Skin of body (tissue), 1 donor: ENCODE measurements at regions not wholly inside any gene's neighbourhood (a gene's known extent, or its start where the extent isn't known, plus 50 kb on each side); places are given as distances from the start of the nearest gene placed in this dataset.

Experiments
- DNase-seq: peaks from one replicate; lab custom pipeline; 2025; lab: John Stamatoyannopoulos, UW

DNA sequence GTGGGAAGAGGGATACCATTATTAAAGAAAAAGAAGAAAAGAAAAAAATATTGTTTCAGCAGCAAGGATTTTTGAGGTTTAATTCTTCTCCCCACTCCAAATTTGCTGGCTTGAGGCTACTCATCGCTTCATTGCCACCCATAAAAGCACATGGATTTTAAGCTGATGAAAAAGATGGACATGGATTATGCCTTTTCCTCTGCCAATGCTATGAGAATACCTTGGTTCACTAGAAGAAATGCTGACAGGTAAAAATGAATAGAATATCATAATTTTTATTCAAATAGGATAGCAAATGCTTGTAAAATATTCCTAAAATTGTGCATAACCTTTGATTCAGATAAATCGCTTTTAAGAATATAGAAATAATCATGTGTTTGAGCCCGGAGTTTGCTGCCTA, 289.7 kb upstream of the DPYD start:
- DNase-seq, result no peak

DNA sequence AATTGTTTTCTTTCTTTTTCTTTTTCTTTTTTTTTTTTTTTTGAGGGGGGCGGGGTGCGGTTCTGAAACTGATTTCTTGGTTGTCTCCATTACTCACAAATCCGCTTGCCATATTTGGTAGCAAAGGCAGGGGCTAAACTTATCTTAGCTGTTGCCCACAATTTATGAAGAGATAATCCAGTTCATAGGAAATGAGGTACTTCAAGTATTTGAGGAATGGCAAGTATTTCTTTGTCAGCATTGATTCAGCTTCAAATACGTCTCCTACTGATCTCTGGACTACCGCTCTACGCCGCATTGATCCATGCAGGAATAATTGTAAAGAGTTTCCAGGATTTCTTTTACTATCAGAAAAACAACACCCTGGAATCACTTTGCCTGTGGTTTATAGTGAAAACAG, 289.2 kb upstream of the DPYD start:
- no peak for DNase-seq

DNA sequence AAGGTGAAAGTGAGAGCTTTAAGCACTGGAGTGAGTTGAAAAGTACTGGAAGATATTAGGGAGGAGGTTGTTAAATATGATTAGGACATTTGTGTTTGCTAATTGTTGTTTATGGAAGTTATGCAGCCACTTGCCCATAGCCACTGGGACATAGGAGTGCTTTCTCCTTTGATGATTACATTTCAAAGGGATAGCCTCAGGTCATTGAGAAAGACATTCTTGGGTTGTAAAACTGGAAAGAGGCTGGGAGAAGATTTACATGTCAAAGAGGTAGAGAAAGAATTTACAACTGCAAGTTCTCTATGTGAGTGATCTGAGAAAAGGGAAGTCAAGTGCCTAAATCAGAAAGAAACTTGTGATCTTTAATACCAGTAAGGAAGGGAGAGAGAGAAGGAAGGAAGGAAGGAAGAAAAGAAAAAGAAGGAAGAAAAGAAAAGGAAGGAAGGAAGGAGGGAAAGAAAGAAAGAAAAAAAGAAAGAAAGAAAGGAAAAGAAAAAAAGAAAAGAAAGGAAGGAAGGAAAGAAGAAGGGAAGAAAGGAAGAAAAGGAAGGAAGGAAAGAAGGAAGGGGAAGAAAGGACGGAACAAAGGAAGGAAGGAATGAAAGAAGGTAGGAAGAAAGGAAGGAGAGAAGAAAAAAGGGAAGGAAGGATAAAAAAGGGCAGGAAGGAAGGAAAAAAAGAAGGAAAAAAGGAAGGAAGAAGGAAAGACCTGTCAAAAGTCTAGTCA, 284.6 kb upstream of the DPYD start:
- no peak for DNase-seq

DNA sequence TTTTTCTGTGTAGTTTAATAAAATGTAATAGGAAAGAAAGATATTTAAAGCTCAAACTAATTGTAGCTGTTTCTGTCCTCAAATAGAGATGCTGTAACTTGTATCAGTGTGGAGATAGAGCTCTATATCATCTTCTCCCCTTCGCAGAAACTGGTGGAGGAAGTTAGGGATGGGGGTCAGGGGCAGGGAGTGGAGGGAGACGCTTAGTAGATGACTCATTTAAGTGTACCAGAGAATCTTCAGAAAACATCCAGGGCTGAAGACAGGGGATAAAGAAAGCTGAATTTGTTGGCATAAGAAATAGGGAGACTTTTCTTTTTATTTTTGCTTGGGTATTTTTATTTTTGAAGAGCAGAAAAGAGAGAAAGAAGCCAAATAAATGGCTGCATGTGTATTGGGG, 282.6 kb upstream of the DPYD start:
- no peak for DNase-seq

DNA sequence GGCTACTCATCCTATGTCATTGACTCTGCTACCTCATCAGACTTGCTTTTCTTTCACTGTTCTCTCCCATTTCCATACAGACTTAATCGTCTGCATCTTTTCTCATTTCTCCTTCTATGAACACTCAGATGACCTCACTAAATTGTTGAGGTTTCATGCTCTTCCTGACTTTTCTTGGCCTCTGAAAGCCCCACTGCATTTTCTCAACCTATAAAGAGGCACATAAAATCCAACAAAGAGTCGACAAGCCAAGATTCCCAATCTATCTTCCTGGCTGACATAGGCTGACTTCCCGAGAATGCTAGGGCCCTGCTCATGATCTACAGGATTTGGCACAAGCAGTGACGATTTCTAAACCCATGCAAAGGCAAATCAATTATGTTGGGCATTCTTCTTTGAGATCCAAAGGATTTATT, 280.8 kb upstream of the DPYD start:
- DNase-seq, result no peak

DNA sequence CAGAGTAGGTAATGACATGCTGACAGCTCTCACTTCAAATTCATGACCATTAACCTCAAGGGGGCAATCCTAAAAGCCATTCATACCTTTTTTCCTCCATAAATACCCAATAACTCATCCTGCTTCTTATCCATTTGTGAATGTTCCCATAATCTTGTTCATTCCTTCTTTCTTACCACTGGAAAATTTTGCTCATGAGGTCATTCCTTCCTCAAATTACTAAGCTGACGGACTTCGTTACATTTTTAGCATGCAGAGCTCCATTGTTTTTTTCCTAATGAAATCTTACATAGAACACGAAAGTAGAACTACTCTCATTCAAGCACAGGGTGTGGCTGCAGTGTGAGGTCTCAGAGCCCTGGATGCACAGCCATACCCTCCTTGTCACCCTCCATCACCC, 276.5 kb upstream of the DPYD start:
- DNase-seq, result no peak

DNA sequence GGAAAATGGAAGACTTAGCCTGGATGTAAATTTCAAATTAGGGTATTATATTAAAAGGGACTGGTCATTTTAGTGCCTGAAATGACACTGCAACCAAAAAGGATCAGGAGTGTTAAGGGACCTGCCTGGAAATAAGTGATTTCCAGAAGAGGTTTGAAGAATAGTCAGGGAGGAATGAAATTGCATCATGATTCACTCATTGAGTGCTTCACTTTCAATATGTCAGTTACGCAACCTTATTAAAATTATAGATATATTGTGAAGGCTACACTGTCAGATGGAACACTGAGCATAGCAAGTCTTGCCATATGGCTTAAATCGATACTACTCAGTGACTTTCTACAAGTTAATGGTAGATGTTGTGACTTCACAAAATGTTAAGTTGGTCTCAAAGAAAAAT, 275.2 kb upstream of the DPYD start:
- no peak for DNase-seq

DNA sequence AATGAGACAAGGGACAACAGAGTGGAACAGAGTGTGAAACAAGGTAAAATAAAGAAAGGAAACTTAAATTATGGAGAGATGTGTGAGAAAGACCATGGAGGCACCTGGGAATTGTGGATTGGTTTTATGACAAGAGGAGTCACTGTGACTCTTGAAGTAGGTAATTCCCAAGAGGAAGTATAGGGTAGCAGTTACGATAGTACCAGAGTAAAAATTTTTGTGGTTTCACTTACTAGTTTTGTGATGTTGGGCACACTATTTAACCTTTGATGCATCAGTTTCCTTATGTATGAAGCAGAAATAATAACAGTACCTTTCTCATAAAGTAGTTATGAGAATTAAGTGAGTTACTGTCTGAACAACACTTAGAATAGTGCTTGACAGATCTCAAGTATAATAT, 267.9 kb upstream of the DPYD start:
- DNase-seq, result no peak

DNA sequence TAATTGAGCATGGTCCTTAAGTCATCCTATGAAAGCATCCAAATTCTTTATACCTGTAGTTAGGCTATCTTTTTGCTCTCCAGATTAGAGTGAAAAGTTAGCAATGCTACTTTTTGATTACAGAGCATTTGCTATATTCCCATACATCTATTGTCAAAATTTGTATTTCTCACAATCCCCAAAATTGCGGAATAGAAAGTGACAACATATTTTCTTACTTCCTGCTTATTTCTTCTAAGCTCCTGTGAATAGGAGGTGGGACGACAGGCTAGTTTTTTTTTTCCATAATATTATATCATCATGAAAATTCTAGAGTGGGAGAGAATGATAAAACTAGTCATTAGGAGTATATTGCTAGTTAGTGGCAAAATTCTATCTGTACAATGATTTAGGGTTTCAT, 264.0 kb upstream of the DPYD start:
- no peak for DNase-seq

DNA sequence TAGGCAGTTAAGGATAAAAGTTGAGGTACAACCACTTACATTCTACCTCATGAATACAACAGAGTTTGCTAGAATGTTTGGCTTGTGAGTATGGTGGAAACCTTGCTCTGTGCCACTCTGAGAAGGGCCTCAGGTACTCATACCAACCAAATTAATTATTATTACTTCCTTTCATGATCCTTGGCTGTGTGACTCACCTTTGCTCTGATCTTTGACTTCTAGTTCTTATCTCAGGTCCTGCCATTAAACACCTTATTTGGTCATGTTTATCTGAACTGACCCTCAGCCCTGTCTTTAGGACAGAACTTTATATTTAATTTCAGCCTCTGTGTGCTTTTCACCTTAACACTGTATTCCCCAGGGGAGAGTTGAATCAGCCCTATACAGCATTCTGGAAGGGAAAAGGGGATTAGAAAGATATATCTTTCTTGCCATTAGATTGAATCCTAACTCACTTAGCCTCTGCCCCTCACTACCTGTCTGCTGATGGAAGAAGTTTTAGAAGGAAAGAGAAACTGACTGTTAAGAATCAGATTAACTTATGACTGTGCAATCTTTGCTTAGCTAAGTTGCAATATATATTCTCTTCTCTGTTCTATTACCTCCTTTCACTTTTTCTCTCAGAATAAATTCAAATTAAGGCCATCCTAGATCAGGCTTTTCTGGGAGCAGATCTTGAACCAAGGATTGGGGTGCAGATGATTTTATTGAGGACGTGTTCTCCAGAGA, 260.4 kb upstream of the DPYD start:
- no peak for DNase-seq

DNA sequence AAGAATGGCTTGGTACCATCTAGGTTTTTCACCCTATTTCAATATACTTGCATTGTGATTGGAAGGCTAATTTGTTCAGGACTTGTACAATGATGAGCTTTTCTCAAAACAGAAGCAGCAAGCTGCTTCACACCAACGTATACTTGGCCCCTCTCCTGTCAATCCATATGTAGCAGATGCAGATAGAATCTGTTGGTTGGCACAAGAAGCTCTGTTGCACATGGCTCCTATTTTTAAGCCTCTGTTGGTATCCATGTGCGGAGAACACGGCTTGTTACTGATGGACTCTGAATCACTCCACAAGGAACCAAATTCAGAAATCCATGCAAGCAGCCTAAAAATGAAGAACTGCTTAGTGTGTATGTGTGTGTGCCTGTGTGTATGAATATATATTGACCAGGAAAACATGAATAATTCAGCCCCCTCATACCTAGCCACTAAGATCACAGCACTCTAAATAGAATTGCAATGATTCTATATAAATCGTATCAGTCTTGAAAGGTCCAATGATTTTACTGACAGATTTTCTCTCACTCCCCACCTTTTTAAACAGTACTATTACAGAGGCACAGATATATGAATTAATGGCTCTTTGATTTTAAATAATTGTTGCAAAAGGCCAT, 258.4 kb upstream of the DPYD start:
- no peak for DNase-seq

DNA sequence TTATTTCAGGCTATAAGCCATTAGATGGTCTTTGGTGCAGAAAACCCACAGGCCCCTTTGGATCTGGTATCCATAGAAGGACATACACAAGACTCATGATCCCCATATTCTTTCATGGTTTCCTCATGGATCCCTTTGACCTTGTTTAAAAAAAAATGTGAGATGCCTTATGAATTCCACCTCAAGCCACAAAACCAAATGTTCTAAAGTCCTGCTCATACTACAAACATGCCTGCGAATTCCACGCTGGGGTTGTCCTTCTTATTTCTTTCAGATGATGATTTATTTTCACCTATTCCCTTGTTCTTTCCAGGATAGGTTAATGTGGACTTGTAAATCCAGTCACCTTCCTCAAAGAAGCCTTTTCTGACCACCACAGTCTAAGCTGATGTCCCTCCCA, 256.9 kb upstream of the DPYD start:
- no peak for DNase-seq

DNA sequence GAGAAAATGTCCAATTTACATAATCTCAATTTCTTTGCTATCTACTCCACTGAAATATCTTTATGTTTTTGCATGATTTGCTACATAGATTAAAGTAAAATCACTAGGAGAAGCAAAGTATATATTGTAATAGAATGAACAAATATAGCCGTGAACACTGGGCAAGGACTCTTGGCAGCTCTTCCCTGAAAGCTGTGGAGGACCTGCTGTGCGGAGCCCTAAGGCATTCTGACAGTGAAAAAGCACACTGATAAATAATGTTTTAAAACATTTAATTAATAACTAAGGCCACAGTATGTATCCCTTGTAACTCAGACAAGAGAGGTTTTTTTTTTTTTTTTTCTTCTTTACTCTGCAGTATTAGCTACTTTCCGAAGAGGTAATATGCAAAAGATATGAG, 256.1 kb upstream of the DPYD start:
- DNase-seq, result no peak

DNA sequence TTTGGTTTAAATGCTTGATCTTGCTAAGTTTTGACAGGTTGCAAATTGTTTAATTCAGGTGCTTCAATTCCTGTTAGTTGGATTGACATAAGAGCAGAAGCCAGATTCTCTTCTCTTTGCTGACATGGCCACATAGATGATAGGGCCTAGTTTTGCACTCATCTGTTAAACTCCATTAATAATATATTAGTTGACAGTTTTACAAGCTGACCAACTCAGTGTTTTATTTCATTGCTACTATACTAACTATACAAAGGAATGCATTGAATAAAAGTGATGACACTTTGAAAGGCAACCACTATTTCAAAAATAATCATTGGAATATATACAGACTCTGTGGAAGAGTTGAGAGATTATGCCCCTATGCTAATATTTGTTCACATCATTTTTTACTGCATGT, 255.6 kb upstream of the DPYD start:
- DNase-seq, result no peak

DNA sequence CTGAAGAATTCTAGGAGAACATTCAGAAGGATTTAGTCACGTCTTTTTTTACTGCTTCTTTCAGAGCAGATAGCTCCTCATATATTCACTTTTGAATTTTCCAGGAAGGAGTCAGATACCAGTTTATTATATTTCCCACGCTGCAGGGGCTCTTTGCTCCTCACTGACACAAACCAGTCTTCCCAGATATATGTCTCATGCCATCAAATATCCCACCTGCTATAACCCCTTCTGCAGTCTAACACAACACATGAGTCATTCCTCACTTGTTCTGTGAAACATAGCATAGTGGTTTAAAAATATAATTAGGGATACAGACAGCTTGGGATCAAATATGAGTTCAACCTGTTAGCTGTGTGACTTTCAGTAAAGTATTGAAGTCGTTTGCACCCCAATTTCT, 251.7 kb upstream of the DPYD start:
- DNase-seq, result no peak

DNA sequence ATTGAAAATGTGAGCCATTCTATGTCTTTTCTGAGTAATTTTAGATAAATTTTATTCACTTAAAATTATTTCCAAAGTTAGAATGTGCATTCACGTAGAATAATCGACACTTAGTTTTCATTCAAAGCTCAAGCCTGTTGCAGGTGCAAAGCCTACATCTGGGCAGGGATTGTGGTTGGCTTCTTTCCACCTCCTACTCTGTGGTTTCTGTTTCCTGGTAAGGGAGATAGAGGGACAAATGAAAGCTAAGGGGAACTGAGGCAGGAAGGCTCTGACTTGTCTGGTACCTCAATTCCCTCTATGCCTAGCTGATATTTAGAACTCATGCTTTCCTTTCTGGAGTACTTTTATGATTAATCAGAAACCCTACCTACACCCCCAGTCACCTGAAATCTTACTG, 251.2 kb upstream of the DPYD start:
- DNase-seq, result no peak

DNA sequence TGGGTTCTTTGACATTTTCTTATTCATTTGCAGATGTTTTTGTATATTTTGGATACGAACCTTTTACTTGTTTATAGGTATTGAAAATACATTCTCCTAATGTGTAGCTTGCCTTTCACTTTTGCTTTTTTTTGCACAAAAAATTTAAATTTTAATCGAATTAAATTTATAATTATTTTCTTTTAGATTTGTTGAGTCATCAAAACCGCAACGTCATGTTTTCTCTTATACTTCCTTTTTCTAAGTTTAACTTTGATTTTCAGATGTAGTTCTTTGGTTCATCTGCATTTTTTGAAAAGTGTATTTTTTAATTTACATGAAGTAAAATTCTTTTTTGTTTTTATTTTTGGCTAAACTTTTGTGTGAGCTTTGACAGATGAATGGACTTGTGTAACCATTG, 243.7 kb upstream of the DPYD start:
- no peak for DNase-seq

DNA sequence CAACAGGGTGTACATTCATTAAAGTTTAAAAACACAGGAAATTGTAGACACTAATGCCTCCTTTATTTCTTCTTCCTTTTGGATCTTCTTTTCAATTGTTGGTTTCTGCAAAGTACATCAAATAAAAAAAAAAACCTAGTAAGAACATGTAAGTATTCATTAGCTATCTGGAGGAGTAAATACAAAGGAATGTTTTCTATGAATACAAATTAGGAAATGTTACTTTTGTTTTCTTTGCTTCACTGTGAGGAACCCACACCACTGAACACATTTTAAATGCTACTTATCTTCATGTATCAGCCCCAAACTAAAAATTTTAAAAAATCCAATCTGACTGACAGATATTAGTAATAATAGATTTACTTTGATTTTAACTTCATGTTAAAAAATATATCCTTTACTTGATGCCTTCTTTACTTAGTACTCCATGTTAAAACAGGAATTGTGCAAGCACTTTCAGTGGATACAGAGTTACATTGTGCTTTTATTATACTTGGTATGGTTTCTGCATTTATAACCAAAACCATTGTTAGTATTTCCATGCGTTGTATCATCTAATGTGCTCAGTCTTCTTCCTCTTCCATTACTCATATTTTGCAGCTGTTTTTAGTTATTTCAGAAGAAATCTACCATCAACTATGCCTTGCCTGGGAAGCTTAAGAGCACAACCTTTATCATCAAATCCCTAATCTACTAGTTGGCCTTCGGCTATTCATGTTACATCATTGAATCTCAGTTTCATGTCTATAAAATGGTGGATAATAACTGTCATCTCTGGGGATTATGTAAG, 236.9 kb upstream of the DPYD start:
- DNase-seq, result no peak

DNA sequence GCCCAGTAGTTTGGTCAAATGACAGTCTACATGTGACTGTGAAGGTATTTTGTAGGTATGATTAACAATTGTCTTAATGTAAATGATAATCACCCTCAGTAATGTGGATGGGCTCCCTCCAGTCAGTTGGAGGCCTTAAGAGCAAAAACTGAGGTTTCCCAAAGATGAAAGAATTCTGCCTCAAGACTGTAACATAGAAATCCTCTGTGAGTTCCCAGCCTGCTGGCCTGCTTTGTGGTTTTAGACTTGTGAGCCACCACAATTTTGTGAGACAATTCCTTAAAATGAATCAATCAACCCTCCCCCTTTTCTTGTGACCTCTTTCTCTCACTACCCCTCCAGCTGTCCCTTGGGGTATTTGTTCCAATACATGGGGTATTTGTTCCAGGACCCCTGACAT, 226.4 kb upstream of the DPYD start:
- DNase-seq, result no peak

DNA sequence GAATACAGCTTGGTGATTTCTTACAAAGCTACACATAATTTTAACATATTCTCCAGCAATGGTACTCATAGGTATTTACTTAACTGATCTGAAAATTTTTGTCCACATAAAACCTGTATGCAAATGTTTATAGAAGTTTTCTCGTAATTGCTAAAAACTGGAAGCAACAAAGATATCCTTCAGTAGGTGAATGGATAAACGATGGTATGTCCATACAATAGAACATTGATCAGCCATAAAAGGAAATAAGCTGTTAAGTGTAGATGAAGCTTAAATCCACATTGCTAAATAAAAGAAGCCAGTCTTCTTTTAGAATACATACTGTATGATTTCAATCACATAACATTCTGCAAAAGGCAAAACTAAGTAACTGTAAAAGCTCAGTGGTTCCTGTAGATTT, 224.8 kb upstream of the DPYD start:
- DNase-seq, result no peak

DNA sequence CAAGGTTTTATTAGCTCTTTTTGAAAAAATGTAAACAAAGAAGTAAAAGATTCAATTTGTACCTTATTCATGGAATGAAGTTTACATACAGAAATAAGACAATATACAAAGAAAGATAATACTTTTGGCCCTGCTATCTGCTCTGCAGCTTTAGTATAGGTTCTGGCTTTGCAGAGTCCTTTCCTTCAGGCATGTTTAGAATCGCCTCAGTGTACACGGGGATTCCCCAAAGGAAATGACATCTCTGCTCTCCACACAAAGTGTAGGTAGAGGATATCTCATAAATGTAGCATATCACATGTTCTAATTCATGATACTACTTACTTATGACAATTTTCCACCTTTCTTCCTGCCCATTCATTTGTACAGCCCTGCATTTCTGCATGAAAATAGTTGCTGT, 222.6 kb upstream of the DPYD start:
- no peak for DNase-seq

DNA sequence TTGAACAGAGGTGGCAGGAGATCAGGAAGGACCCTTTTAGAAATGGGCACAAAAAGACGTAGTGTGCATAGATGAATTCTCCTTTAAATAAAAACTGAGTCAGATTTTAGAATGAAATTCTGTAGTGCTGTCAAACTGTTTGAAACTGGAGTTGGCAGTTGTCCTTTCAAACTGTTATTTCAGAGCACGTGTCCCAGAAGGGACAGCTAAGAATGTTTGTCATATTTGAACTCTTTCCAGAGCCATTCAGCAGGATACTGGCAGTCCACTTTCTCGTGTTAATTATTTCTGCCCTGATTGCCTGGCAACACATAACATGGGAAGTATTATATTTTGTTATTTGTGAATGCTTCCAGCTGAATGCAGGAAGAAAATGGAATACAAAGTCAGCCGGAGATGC, 212.3 kb upstream of the DPYD start:
- no peak for DNase-seq
